CD4-positive, alpha-beta T cell treated with Interleukin-15 for 1 hour (primary cell): ENCODE measurements at regions not wholly inside any gene's neighbourhood (a gene's known extent, or its start where the extent isn't known, plus 50 kb on each side); places are given as distances from the start of the nearest gene placed in this dataset.

Experiments used
- DNase-seq: peaks from one replicate; pipeline ENCODE4 v3.0.0-alpha.2; 2020

DNA sequence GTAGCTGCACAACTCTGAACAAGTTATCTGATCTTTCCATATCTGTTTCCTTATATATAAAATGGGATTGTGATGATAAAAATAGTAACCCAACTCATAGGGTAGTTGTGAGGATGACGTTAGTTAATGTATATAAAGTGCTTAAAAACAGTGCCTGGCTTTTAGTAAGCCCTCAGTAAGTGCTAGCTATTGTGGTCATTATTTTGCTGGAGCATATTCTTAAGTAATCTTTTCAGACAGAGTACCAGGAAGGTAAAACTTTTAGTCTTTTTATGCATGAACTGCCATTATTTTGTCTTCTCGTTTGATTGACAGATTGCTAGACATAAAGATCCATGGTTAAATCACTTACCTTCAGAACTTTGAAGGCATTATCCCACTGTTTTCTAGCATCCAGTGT is 62.5 kb upstream of the SIM2 start:
- DNase-seq: no peak

DNA sequence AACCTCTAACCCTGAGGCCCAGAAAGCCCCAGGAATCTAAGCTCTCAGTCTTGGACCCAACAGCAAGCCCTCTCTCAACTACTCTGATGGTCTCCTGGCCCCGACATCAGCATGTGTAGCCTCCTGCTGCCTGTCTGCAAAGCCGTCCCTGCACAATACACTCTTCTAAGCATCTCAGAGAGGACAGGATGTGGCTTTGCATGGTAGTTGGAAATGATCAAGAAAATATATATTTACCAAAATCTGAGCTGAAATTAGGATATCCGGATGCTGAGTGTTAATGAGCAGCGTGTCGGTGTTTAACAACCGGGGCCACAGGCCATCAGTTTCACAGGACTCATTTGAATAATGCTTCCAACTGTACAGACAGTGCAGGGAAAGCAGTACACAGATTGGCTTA is 59.1 kb upstream of the SIM2 start:
- no peak for DNase-seq

DNA sequence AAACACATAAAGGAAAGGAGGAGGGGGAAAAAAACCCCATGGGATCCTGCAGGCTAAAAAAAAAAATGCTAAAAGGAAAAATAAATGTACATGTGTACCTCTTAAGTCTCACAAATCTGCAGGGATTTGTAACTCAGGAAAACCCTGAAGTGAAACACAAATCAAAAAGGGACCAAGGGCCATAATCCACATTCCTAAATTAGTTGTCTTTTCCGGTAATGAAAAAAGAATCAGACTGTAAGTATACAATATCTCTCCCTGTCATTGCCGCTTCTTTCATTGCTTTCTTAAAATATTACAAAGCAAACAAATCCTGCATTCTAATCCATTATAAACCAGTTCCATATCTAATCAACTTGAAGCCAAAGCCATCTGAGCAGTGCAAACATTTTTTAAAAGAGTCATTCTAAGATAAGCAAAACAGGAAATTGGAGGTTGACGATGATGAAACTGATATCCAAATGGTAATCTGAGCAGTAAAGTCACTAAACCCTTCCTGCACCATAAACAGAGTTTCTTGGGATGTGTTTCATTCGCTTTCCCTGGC is 58.7 kb upstream of the SIM2 start:
- no peak for DNase-seq

DNA sequence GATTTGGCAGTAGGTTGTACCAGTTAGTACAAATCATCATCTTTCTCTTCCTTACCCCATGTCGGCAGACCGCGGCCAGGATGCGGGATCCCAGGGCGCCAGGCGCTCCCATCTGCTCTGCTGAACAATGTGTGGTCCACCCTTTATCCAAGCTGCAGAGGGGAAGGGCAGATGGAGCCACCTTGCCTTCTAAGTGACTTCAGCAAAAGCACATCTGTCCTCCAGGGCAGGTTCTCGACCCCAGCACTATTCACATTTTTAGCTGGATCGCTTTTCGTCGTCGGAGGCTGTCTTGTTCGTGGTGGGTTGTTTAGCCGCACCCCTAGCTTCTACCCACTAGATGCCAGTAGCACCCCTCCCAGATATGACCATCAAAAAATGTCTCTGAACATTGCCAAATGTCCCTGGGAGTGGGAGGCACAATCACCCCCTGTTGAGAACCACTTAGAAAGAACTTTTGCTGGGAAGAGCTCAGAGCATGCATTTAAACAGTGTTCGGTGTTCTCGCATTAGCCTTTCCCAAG is 58.1 kb upstream of the SIM2 start:
- no peak for DNase-seq

DNA sequence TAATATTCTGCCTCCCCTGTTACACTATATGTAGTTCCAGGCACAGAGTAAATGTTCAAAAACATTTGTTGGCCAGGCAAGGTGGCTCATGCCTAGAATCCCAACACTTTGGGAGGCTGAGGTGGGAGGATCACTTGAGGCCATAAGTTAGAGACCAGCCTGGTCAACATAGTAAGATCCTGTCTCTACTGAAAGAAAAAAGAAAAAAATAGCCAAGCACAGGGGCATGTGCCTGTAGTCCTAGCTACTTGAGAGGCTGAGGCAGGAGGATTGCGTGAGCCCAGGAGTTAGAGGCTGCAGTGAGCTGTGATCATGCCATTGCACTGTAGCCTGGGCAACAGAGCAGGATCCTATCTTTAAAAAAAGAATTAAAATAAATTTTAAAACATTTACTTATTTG is 57.6 kb upstream of the SIM2 start:
- DNase-seq: no peak

DNA sequence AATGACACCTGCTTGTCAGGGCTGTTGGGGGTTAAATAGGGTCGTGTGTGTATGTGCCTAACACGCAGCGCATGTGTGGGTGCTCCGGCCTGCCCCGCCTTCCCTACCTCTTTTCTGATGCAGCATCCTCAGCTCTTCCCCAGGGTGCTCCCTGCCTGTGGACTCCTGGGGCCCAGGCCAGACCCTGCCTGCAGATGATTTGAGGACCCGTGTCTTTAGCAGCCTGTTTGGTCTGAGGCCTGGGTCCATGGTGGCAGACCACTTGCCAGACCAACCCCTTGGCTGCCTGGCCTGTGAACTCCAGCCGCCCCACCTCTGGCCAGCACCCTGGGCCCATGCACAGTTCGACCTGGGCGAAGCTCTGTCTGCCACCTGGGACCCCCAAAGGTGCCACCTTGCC is 57.0 kb upstream of the SIM2 start:
- no peak for DNase-seq

DNA sequence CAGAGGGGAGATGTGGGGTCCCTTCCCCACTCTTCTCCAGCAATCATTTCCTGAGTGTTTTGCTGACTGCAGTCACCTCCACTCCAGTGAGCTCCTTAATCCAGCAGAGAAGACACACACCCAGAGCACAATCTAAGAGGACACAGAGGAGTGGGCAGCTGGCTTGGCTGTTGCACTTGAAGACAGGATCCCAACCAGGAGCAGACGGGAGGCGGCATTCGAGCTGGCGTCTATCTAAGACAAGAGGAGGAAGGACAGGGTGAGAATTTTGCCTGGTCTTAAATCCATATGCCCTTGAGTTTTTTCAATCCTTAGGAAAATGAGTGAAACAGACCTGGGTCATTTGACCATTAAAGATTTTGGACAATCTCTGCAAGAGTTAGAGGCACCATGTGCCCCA is 56.1 kb upstream of the SIM2 start:
- DNase-seq: no peak

DNA sequence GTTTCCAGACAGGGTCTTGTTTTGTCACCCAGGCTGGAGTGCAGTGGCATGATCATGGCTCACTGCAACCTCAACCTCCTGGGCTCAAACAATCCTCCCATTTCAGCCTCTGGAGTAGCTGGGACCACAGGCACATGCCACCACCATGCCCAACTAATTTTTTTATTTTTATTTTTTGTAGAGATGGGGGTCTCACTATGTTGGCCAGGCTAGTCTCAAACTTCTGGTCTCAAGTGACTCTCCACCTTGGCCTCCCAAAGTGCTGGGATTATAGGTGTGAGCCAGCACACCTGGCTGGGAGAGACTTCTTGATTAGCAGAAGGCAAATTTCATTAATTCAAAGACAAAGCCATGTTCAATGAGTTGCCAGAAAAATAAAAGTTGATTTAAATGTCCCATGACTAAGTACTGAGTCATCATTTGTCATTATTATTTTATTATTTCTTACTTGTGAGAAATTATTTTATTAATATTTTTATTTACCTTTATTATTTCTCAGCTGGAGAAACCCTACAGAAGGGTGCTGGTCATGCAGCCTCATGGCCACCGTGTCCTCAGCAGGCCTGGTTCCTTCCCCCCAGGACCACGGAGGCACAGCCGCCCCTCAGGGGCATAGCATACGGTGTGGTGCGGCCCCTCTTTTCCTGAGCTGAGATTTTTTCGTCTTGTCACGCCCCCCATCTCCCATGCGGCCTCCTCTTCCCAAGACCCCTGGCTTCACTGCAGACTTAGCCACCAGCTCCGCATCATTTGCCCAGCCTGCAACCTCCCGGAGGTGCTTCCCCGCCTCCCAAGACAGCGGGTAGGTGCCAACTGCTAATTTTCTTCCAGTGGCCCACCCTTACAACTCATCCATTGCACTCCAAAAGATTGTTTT is 55.3 kb upstream of the SIM2 start:
- no peak for DNase-seq

DNA sequence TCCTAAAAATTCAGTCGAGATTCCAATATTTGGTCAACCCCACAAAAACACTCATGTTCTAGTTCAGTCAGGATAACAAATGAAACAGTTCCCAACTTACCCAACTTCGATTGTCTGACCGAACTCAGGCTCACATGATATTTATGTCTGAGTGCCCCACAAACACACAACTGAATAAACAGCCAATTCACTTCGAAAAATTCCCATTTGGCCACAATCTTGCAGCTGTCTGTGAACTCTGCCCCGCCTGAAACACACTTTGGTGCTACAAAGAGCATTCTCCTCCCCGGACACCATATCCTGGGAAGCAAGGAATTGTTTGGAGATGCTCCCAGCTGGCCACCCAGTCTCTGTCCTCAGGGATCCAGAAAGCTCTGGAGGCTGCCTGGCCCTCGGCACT is 52.9 kb upstream of the SIM2 start:
- DNase-seq: no peak

DNA sequence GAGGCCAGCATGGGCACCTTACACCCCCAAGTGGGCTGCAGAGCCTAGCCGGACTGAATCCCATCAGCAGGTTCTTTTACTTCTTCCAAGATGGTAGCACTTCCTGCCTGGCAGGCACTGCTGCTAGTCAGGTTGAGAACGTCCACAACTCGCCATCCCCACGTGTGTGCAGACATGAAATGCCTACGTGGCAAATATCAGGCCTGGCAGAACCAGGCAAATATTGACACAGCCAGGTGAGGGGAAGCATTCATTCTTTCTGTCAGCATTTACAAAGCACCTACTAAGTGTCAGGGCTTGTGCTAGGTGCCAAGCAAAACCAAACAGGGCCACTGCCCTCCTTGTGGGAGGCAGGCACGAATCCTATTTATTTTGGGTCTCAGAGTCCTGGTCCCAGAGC is 52.3 kb upstream of the SIM2 start:
- no peak for DNase-seq

DNA sequence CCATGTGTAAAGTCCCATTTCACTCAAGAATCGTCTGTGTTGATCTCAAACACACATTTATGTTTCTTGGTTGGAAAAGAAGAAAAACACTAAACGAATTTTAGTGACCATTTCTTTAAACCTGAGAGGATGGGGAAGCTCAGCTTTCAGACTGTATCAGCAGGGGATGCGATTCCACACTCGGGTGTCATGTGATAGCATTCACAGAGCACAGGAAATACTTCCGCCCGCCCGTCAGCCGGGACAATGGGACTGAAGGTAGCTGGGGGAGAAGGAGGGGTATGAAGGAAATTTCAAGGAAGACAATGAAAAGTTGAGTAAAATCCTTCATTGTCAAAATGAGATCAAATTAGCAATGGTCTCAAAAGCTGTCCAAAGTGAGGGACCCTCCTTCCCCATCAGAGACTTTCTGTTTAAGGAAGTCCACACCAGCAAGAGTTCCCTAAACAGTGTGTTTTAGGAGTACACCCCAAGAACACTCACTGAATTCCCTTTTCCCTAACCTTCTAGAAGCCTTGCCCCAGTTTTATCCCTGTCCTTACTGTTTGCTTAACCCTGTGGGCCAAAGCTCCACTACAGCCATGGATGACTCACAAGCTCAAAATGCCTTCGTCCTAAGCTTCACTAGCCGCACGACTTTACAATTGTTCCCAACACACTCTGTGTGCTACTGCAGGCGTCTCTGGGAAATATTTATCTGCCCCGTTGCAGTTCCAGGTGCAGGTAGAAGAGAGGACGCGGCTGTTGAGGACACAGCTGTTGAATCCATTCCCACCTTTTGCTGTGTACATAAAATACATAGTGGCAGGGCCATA is 51.4 kb upstream of the SIM2 start:
- no peak for DNase-seq
